ENCODE measurements at regions not wholly inside any gene's neighbourhood (a gene's known extent, or its start where the extent isn't known, plus 50 kb on each side); places are given as distances from the start of the nearest gene placed in this dataset.

GRCh38 chr4:4618847-4619246, 77.0 kb upstream of the STX18 start:
- Histone ChIP-seq H3K4me2 (ENCODE audit: low read length) (no peak overlapping the region), H3K4me3 (ENCODE audit: low read length) (no peak overlapping the region), H3K9me3 (ENCODE audit: control insufficient read depth, insufficient read depth, low read length) (no peaks in the 10 kb centered on the region)

DNA sequence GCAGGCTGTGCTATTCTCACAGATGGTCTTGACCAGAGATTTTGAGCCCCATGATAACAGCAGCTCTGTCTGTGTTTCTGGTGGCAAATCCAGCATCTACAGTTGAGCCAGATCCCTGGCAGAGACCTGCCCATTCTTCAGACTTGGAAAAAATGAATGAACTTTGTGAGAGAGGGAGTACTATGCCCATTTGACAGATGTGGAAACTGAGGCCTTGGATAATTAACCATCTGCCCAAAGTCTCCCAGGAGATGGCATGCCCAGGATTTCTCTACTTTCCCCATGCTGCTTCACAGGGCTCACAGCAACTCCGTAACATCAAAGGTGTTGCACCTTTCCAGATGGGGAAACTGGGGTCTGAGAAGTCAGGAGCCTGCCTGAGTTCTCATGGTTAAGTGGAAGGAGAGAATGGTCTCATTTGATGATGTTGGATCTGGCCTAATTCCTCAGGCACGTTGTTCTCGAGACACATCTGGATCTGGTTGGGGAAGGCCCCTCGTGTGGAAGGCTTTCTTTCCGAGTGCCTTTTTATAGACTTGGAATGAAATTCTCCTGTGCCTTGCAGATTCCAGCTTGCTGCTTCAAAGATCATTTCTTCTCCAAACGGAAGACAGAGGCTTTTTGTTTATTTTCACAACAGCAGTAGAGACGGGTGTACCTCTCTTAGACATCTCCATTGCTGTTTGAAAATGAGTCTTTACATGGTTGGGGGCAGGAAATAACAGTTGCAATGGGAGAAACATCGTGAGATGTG, 73.3 kb upstream of the STX18 start:
- Histone ChIP-seq H3K4me3 (ENCODE audit: low read length) (no peak overlapping the region), H3K4me1 (ENCODE audit: control insufficient read depth, low read length) (no peaks in the 10 kb centered on the region), H4K20me1 (ENCODE audit: control insufficient read depth, insufficient read depth, low read depth, low read length) (no peaks in the 10 kb centered on the region), H3F3A (ENCODE audit: control insufficient read depth, insufficient read depth) (no peaks in the 10 kb centered on the region), H3K9me3 (ENCODE audit: control insufficient read depth, insufficient read depth, low read length) (no peaks in the 10 kb centered on the region), H3K27ac (ENCODE audit: low read depth, low read length) (no peak overlapping the region), H3K27me3 (ENCODE audit: control insufficient read depth, low read length) (no peaks in the 10 kb centered on the region), H3K79me2 (ENCODE audit: control insufficient read depth, low read length) (no peaks in the 10 kb centered on the region), H3K36me3 (ENCODE audit: control insufficient read depth, low read length) (no peaks in the 10 kb centered on the region), H3K4me2 (ENCODE audit: low read length) (no peak overlapping the region), H3K9me2 (replicated peaks; ENCODE audit: control insufficient read depth, low read length) (no peaks in the 10 kb centered on the region)
- TF ChIP-seq EZH2phosphoT487 (IDR thresholded peaks at IDR 0.05; ENCODE audit: borderline replicate concordance, low read length) (no peak), CTCF (IDR thresholded peaks at IDR 0.05; ENCODE audit: low read depth, low read length, poor library complexity, severe bottlenecking) (no peak)

More at GRCh38 chr4:4618847-4619246, 77.0 kb upstream of the STX18 start:
- Histone ChIP-seq H3K4me1 (ENCODE audit: control insufficient read depth, low read length) (no peaks in the 10 kb centered on the region), H3K36me3 (ENCODE audit: control insufficient read depth, low read length) (no peaks in the 10 kb centered on the region), H3K9me2 (replicated peaks; ENCODE audit: control insufficient read depth, low read length) (no peaks in the 10 kb centered on the region), H4K20me1 (ENCODE audit: control insufficient read depth, insufficient read depth, low read depth, low read length) (no peaks in the 10 kb centered on the region), H3K27ac (ENCODE audit: low read depth, low read length) (no peak overlapping the region), H3K79me2 (ENCODE audit: control insufficient read depth, low read length) (no peaks in the 10 kb centered on the region), H3K27me3 (ENCODE audit: control insufficient read depth, low read length) (no peaks in the 10 kb centered on the region), H3F3A (ENCODE audit: control insufficient read depth, insufficient read depth) (no peaks in the 10 kb centered on the region)
- TF ChIP-seq EZH2phosphoT487 (IDR thresholded peaks at IDR 0.05; ENCODE audit: borderline replicate concordance, low read length), result no peak
- TF ChIP-seq CTCF (IDR thresholded peaks at IDR 0.05; ENCODE audit: low read depth, low read length, poor library complexity, severe bottlenecking), result no peak

DNA sequence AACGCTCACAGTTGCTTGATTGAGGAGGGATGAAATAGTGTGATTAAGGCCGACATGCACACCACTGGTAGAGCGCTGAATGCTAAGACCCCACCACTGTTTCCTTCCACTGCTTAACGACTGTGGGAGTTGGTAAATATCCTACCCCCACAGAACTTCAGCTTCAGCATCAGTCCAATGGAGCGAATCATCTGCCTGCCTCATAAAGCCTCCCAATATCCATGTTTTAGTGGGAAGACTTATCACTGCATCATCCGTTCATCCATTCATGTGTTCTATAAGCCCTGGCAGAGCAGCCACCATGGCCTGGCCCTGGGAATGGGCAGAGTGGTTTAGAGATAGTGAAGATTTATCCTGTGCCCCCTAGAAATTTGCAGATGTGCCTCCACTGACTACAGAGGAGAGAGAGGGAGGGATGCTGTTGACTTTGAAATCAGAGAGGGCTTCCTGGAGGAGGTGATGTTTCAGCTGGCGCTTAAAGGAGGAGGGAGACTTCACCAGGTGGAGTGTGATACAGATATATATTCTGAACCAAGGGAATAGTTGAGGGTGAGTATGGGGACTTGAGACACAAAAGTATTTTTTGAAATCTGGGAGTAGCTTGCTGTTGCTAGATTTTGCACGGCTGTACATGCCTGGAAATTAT, 71.9 kb upstream of the STX18 start:
- Histone ChIP-seq H3K27me3 (ENCODE audit: control insufficient read depth, low read length) (no peaks in the 10 kb centered on the region), H3K27ac (ENCODE audit: low read depth, low read length) (no peak overlapping the region), H3K4me2 (ENCODE audit: low read length) (no peak overlapping the region), H3K4me1 (ENCODE audit: control insufficient read depth, low read length) (no peaks in the 10 kb centered on the region), H3F3A (ENCODE audit: control insufficient read depth, insufficient read depth) (no peaks in the 10 kb centered on the region), H3K36me3 (ENCODE audit: control insufficient read depth, low read length) (no peaks in the 10 kb centered on the region), H3K9me2 (replicated peaks; ENCODE audit: control insufficient read depth, low read length) (no peaks in the 10 kb centered on the region), H3K4me3 (ENCODE audit: low read length) (no peak overlapping the region), H4K20me1 (ENCODE audit: control insufficient read depth, insufficient read depth, low read depth, low read length) (no peaks in the 10 kb centered on the region), H3K79me2 (ENCODE audit: control insufficient read depth, low read length) (no peaks in the 10 kb centered on the region), H3K9me3 (ENCODE audit: control insufficient read depth, insufficient read depth, low read length) (no peaks in the 10 kb centered on the region)
- TF ChIP-seq CTCF (IDR thresholded peaks at IDR 0.05; ENCODE audit: low read depth, low read length, poor library complexity, severe bottlenecking) (no peak), EZH2phosphoT487 (IDR thresholded peaks at IDR 0.05; ENCODE audit: borderline replicate concordance, low read length) (no peak)
